ENCODE measurements at regions not wholly inside any gene's neighbourhood (a gene's known extent, or its start where the extent isn't known, plus 50 kb on each side); places are given as distances from the start of the nearest gene placed in this dataset.

GRCh38 chr12:85369365-85370154 lies 89.5 kb downstream of the ALX1 start:
- POLR2A ChIA-PET (ENCODE audit: low non-redundant PET) = no interaction called here
- Histone ChIP-seq H3K9me3 (ENCODE audit: low read depth, low read length, poor library complexity, severe bottlenecking) (no peaks in the 10 kb centered on the region), H3K36me3 (ENCODE audit: insufficient read depth, low read length, poor library complexity, severe bottlenecking) (no peaks in the 10 kb centered on the region), H3K4me3 (ENCODE audit: low read depth, low read length, poor library complexity, severe bottlenecking) (no peak overlapping the region), H3K27me3 (replicated peaks; ENCODE audit: insufficient read depth, low read depth, low read length, poor library complexity) (no peaks in the 10 kb centered on the region), H3K4me1 (ENCODE audit: insufficient read depth, low read length, poor library complexity, severe bottlenecking) (peaks cover 17% of the 10 kb centered on the region), H3K27ac (ENCODE audit: low read depth, low read length, poor library complexity, severe bottlenecking) (peak overlapping the region; percentile 49)
- CTCF ChIA-PET = no interaction called here
- TF ChIP-seq EZH2 (IDR thresholded peaks at IDR 0.05; ENCODE audit: borderline replicate concordance, low read depth, low read length, poor library complexity, severe bottlenecking) (no peak), CTCF (conservative IDR thresholded peaks at IDR 0.05; ENCODE audit: low read depth, low read length) (no peak)
- intact Hi-C loops (cut with micrococcal nuclease; ENCODE audit: unreplicated experiment) = no loop called here
- no TSS peak for BruUV-seq (replicated peaks)
- DNase-seq (ENCODE audit: low spot score) = no peak

- TF ChIP-seq CTCF (conservative IDR thresholded peaks at IDR 0.05; ENCODE audit: low read depth, low read length) = no peak
- H3K27me3 ChIP-seq (replicated peaks; ENCODE audit: insufficient read depth, low read depth, low read length, poor library complexity) = no peaks in the 10 kb centered on the region
- BruUV-seq (replicated peaks) = no TSS peak
- intact Hi-C loops (cut with micrococcal nuclease; ENCODE audit: unreplicated experiment) = no loop called here
- no peak overlapping the region for H3K4me3 ChIP-seq (ENCODE audit: low read depth, low read length, poor library complexity, severe bottlenecking)
- H3K27ac ChIP-seq (ENCODE audit: low read depth, low read length, poor library complexity, severe bottlenecking) = no peak overlapping the region
- no peaks in the 10 kb centered on the region for H3K36me3 ChIP-seq (ENCODE audit: insufficient read depth, low read length, poor library complexity, severe bottlenecking)
- DNase-seq (ENCODE audit: low spot score) = no peak
- peaks cover 16% of the 10 kb centered on the region for H3K4me1 ChIP-seq (ENCODE audit: insufficient read depth, low read length, poor library complexity, severe bottlenecking)
- CTCF ChIA-PET = no interaction called here
- H3K9me3 ChIP-seq (ENCODE audit: low read depth, low read length, poor library complexity, severe bottlenecking) = no peaks in the 10 kb centered on the region
- POLR2A ChIA-PET (ENCODE audit: low non-redundant PET) = no interaction called here
Measured at GRCh38 chr12:85373045-85373444, 93.0 kb downstream of the ALX1 start.

- ChIA-PET CTCF (no interaction called here), POLR2A (ENCODE audit: low non-redundant PET) (no interaction called here)
- DNase-seq (ENCODE audit: low spot score) = no peak
Measured at GRCh38 chr12:85374981-85375380, 95.0 kb downstream of the ALX1 start.

More at GRCh38 chr12:85374981-85375380, 95.0 kb downstream of the ALX1 start:
- intact Hi-C loops (cut with micrococcal nuclease; ENCODE audit: unreplicated experiment) = no loop called here
- no peaks in the 10 kb centered on the region for H3K36me3 ChIP-seq (ENCODE audit: insufficient read depth, low read length, poor library complexity, severe bottlenecking)
- no peak overlapping the region for H3K4me3 ChIP-seq (ENCODE audit: low read depth, low read length, poor library complexity, severe bottlenecking)
- TF ChIP-seq CTCF (conservative IDR thresholded peaks at IDR 0.05; ENCODE audit: low read depth, low read length) (no peak), EZH2 (IDR thresholded peaks at IDR 0.05; ENCODE audit: borderline replicate concordance, low read depth, low read length, poor library complexity, severe bottlenecking) (no peak)
- BruUV-seq (replicated peaks) = no TSS peak
- peaks cover 4% of the 10 kb centered on the region for H3K4me1 ChIP-seq (ENCODE audit: insufficient read depth, low read length, poor library complexity, severe bottlenecking)
- H3K27ac ChIP-seq (ENCODE audit: low read depth, low read length, poor library complexity, severe bottlenecking) = no peak overlapping the region
- H3K9me3 ChIP-seq (ENCODE audit: low read depth, low read length, poor library complexity, severe bottlenecking) = no peaks in the 10 kb centered on the region
- no peaks in the 10 kb centered on the region for H3K27me3 ChIP-seq (replicated peaks; ENCODE audit: insufficient read depth, low read depth, low read length, poor library complexity)

All from A673 (cell line).